GM12878 (cell line): ENCODE measurements at regions not wholly inside any gene's neighbourhood (a gene's known extent, or its start where the extent isn't known, plus 50 kb on each side); places are given as distances from the start of the nearest gene placed in this dataset.

ENCODE experiments used
- CBFB ChIP-seq: IDR thresholded peaks from 2 replicates; pipeline ENCODE4 v1.6.1; 2016; ENCODE audit warnings: antibody characterized with exemption, low read depth
- CTCF ChIP-seq, 3 experiments: IDR thresholded peaks in 2 of 3; conservative IDR thresholded peaks in 1 of 3; 2 replicates each; pipeline ENCODE4 v1.5.1; 2011; ENCODE audit warnings: low read depth in 3 of 3, low read length in 3 of 3, mild to moderate bottlenecking in 3 of 3, control low read depth in 2 of 3, moderate library complexity in 2 of 3, inconsistent platforms in 1 of 3, mixed read lengths in 1 of 3; ENCODE audit not compliant: control insufficient read depth in 2 of 3, insufficient read depth in 1 of 3; ENCODE audit errors: extremely low read depth in 1 of 3
- JUNB ChIP-seq: IDR thresholded peaks from 2 replicates; pipeline ENCODE4 v1.6.1; 2016; ENCODE audit warnings: antibody characterized with exemption, mild to moderate bottlenecking
- MEF2A ChIP-seq: IDR thresholded peaks from 2 replicates; pipeline ENCODE4 v1.6.1; 2011; ENCODE audit warnings: low read depth, mild to moderate bottlenecking, low read length, moderate library complexity; ENCODE audit not compliant: insufficient read depth
- NR2F1 ChIP-seq: fragments of 450-650 bp; conservative IDR thresholded peaks from 2 replicates; pipeline ENCODE4 v1.6.1; 2017; ENCODE audit warnings: mild to moderate bottlenecking
- POLR2AphosphoS5 ChIP-seq: IDR thresholded peaks from 2 replicates; pipeline ENCODE4 v1.6.1; 2011; ENCODE audit warnings: mild to moderate bottlenecking, low read length, inconsistent platforms
- RCOR1 ChIP-seq: conservative IDR thresholded peaks from 2 replicates; pipeline ENCODE4 v1.6.1; 2012; ENCODE audit warnings: low read depth, low read length, improper control_type of control experiment
- SMAD1 ChIP-seq: fragments of 450-650 bp; IDR thresholded peaks from 2 replicates; pipeline ENCODE4 v1.6.1; 2018; ENCODE audit warnings: mild to moderate bottlenecking, low read depth; ENCODE audit not compliant: partially characterized antibody

DNA sequence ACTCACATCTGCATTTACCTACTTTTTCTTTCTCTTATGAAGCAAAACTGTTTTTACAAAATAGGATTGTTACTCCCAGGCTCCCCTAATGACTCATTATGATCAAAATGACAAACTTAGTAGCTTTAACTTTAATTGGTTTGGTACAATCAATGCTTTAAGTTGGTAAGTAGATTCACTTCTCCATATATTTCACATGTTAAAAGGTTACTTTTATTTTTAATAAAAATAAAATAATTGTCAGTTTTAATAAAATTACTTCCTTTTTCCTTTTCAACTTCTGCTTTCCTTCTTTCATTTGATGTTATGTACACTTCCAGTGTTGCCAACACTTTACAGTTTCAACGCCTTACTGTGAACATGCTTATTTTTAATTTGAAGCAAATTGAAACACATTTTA is 477.6 kb downstream of the SETD4 start:
- TF ChIP-seq CBFB = no peak
- TF ChIP-seq CTCF (IDR thresholded peaks at IDR 0.05 in 2 of 3, conservative IDR thresholded peaks at IDR 0.05 in 1 of 3; ENCODE audit: control insufficient read depth in 2 of 3, extremely low read depth in 1 of 3, insufficient read depth in 1 of 3, low read depth in 3 of 3, low read length in 3 of 3) = no peak
- no peak for TF ChIP-seq JUNB
- no peak for TF ChIP-seq NR2F1
- TF ChIP-seq POLR2AphosphoS5 = no peak
- TF ChIP-seq RCOR1 = no peak
- no peak for TF ChIP-seq MEF2A
- no peak for TF ChIP-seq SMAD1
